HG02610 (cell line): ENCODE measurements at regions not wholly inside any gene's neighbourhood (a gene's known extent, or its start where the extent isn't known, plus 50 kb on each side); places are given as distances from the start of the nearest gene placed in this dataset.
A peak's percentile ranks its signal among the peaks of the same experiment; 100 is the strongest.

Experiments used
- ATAC-seq: cut with Tn5 transposase; IDR thresholded peaks from one replicate; pipeline ENCODE4 v1.9.1; 2021; ENCODE audit warnings: mild to moderate bottlenecking, moderate library complexity; ENCODE audit not compliant: unreplicated experiment

DNA sequence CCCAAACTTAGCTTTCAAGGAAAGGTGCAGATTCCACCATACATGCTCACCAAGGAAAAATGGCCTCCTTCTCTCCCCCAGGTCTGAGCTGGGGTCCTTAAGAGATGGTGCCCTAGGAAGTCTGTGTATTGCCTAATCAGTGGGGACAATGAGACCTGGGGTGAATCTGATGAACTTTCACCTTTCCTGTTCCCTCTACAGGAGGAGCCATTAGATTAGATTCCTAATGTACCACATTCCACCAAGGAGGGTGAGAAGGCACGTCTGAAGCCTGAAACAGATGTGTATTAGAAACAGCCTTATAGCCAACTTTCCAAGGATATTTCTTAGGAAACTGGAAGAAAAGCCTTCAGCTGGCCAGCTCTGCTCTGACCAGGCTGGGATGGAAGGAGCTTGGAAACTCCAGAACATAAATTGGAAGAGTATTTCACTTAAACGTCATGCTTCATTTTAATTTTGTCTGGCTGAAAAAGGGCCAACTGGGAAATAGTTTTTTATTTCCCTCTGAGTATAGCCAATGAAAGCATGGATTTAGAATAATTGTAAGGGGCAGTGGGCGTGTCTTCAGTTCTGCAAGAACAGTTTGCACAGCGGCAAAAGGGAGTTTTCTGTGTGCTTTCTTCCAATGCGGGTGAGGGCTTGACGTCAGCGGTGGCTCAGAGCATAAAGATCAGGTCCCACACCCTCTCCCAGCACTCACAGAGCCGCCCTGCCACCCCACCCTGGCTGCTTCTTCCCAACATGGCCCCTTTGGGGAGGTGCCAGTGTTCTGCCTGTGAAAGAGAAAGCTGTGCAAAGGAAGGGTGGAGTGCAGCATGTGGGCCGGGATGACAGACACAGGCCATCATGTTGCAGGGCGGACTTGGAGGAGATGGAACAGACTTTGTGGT, 210.9 kb downstream of the ESM1 start:
- no peak for ATAC-seq

DNA sequence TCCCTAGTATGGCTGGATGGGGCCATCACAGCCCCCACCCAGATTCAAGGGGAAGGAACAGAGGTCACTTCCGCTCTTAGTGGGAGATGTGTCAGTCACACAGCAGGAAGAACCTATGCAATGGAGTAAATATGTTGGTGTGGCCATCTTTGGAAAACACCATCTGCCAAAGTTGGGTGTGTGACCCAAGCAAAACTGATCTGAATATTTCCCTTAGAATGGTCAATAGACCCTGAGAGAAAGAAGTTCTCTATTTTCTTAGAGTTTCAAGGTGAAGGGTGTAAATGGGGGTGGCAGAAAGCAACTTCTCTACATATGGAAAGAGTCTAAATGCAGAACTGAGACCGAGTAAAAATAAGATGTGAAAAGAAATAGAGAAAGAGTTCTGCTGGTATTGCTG, 212.7 kb downstream of the ESM1 start:
- ATAC-seq, result peak; percentile 40

DNA sequence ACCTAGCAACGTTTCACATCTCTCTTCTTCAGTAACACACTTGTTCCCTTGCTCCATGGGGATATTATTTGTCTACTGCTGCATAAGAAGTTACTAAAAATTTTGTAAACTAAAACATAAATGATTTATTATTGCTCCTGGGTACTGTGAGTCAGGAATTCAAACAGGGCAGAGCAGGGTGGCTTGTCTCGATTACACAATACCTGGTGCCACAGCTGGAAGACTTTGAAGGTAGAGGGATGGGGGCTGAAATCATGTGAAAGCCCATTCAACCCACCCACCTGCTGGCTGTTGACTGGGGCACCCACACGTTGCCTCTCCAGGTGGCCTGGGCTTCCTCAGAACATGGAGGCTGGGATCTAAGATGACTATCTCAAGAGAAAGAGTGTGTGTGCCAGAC, 213.2 kb downstream of the ESM1 start:
- no peak for ATAC-seq

DNA sequence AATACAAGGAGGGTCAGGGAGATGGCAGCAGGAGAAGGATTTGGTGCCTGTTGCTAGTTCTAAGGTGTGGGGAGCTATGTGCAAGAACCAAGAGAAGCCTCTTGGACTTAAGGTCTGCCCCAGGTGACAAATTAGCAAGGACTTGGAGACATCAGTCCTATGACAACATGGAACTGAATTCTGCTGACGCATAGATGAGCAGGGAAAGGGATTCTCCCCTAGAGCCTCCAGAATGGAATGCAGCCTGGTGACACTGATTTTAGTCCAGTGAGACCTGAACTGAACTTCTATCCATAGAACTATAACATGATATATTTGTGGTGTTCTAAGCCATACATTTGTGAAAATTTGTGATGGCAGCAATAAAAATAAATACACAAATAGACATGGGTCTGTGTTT, 215.6 kb downstream of the ESM1 start:
- ATAC-seq, result no peak

DNA sequence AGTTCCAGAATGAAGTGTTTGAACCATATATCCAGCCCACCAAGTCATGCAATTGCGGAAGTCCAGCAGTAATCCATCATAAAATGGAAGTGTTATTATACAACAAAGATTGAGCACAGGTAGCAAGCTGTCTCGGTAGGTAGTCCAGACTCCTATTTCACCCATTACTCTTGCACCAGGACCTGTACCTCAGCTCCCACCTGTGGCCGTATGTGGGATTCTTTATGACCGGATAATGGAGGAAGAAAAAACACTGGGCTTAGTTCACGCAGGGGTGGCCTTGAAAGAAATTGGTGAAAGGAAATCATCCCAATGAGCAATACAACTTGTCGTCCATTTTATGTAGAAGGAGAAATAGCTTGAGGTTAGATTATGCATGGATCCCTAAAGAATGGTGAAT, 216.3 kb downstream of the ESM1 start:
- no peak for ATAC-seq

DNA sequence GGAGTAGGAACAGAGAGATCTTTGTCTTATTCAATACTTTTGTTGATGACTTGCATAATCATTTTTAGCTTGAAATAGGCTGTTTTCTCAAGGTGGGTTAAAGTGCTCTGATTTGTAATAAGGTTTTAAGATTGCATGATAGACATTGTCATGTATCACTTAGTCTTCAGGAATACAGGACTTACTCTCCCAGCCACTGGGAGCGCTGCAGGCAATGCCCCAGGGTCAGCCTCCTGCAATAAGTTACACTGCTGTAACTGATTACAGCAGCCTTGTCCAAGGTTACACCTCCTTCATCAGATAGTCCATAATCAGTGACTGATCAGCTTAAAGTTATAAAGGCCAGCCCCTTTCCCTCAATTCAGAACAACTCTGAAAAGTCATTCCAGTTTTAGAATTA, 218.6 kb downstream of the ESM1 start:
- no peak for ATAC-seq

DNA sequence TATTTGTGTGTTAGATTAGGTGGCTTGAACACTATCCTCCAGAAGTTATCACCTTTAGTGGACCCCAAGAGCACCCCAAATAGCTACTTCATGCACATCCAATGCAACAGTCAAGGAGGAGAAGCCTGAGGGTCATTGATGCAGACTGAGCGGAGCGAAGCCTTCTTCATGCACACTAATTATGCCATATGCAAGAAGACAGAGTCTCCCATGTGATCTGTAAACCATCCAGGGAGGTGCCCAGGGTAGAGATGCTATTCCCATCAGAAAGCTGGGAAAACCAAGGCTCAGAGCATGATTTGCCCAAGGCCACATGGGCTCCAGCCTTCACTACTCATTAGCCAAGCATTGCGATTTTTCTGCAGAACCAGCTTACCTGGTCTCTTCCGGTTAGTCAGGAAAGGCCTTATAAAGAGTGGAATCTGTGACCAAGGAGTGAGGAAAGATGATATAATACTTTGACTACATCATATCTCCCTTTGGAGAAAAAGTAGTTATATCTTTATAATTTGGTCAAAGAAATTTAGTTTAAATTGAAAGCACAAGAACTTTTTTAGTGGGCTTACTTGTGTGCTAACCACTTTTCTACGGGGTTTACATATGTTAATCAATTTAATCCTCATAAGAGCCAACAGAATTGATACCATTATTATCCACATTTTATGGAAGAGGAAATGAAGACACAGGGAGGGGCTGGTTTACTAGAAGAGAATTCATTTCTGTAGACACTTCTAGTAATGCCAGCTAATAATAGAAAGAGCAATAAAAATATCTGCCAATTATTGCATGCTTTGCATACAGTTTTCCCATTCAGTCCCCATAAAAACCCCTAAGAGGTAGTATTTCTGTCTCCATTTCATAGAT, 220.0 kb downstream of the ESM1 start:
- no peak for ATAC-seq

DNA sequence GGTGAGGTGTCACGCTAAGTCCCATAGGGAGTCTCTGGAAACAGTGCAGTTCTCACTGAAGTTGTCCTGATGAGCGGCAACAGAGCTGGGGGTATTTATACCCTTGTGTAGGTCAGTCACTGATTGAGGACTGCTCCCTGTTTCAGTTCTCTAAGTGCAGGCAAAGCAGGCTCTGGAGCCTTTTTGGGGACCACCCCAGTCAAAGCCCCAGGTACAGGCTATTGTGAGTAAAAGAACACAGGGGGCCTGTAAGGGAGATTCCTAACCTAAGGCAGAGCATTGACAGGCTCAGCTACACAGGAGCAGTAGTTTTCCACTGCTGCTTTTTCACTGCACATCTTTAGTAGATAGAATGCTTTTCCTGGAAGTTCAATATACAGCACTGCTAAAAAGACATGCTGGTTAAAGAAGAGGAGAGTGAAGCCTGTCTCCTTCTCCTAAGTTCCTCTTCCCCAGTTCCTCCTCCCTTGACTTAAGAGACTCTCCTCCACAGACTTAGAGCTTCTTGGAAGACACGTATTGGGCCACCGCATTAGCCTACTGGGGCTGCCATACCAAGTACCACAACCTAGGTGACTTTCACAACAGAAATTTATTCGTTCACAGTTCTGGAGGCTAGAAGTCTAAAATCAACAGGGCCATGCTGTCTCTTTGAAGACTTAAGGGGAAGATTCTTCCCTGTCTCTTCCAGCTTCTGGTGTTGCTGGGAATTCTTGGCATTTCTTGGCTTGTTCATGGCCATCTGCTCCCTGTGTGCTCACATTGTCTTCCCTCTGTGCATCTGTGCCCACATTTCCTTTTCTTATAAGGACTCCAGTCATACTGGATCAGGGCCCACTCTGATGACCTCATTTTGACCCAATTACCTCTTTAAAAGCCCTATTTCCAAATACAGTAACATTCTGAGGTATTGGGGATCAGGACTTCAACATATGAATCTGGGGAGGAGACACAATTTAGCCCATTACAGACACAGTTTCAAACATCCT, 221.0 kb downstream of the ESM1 start:
- ATAC-seq, result no peak

DNA sequence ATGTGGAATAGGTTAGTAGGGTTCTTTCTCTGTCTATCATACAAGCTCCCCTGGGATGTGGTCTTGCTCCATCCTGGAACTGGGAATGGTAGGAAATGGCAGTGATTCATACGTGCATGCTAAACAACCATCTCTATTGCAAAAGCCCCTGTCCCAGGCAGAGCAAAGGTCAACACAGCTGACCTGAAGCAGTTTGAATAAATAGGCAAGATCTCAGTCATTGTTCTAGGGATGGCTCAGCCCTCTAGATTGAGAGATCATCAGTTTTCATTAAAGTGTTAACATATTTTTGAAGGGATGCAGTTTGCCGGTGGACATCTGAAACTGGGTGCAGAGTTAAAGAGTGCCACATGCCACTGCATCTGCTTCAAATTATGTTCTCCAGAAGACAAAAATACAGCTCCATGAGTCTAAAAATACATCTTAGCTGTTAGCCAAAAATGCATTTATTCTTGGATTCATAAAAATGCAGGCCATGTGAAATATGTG, 224.1 kb downstream of the ESM1 start:
- no peak for ATAC-seq

DNA sequence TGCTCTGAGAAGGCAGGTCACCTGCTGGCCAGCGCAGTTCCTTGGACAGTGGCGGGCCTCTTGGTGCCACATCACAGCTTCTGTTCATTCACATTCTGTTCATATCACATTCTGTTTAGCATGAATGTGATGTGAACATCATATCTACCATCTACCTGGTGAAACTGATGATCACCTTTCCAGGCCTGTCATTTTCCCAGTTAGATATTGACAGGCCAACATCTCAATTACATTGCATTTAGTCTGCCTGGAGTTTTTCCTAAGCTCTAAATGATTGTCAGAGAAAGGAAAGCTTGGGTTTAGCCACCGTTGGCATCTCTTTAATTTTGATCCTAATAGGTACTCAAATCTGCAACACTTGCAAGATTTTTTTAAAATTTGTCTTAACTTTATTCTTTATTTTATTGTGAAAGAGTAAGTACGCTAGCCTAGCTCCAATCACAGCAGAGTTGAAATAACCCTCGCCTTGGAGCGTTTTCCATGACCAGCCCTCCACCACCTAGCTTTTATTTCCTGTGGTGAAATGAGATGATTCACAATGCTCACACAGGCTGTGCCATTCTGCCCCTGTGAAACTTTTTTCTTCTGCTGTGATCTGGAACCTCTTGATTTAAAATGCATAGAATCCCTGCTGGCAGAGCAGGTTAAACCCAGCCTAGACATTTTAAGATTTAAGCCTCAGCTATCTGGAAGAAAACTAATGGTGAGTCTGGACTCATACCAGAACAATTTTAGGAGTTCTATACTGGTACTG, 225.0 kb downstream of the ESM1 start:
- no peak for ATAC-seq

DNA sequence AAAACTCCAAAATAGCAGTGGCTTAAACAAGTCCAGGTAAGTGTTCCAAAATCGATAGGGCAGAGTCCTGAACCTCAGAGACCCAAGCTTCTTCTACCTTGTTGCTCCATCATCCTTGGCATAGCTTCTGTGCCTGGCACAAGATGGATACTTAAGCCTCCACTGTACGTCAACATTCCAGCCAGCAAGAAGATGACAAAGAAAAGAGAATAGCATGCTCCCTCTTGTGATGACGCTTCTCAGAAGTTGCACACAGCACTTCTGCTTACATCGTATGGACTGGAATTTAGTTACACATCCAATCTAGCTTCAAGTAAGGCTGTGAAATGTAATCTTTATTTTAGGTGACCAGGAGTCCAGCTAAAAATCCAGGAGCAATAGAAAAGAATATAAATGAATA, 227.4 kb downstream of the ESM1 start:
- ATAC-seq, result no peak

DNA sequence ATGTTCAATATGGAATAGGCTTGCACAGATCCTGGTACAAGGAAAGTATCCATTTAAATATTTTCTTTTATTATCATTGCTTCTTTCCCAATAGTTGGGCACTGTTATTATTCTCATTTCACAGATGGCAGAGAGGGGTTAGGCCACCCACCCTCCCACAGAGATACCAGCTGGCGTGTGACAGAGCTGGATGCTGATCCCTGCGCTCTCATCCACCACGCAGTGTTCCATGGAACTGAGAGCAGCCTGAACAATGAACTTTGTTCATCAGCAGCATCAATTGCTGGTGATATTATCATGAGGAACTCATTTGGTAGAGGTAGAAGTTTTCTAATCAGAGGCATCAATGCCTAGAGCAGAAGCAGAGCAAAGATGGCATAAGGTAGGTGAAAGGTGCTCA, 227.9 kb downstream of the ESM1 start:
- ATAC-seq, result no peak

DNA sequence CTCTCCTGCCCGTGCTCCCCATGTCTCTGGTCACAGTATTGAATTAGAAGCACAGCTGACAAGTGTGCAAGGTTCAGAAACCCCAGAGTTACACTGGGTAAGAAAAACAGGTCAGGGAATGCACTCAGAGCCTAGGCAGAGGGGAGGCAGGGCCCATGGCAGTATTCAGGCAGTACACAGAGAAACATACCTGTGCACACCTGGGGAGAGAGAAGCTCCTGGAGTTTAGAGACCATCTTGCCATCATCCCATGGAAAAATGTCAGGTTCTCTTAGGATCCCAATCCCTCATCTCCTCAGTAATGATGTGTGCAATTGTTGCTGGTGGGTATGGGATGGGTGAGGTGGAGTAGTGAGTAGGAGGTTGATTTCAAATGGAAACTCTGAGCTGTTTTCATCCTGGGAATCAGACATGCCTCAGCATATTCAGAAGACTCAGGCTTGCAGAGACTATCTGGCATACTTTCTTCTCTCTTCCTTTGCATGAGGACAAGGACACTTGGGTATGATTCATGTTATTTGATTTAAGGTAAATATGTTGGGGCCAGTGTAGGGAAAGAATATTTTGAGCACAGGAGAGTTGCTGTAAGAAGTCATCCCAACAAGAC, 228.5 kb downstream of the ESM1 start:
- no peak for ATAC-seq

DNA sequence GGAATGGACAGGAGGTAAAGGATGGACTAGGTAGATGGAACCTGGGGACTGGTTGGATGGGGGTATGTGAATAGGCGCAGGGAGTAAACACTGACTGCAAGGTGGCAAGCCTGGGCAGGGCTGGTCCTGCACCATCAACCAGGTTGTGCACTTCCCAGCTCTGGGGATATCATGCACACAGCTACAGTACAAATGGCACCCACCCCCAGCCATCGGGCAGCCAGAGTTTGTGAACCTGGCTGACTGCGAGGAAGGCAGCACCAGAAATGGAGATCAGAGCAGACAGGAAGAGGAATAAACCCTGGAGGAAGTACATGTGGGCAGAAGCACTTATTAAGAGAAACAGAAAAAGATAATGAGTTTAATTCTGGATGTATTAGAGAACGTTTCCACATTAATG, 229.1 kb downstream of the ESM1 start:
- ATAC-seq, result no peak

DNA sequence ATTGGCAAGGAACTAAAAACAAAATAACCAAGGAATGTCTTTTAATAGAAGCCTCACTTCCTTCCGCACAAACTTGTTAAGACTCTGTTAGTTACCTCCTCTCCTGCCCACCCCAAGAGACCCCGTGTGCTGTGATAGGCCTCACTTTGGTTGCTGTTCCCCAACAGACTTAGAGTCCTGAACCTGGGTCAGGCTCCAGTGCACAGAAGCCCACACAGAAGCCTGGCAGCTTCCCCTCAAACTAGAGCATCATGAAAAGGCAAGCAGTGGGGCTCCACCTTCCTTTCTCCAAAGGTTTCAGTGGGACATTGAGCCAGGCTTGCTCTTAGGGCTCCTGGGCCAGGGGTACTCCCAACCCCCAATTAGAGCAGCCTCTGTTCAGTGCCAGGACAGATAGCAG, 230.5 kb downstream of the ESM1 start:
- ATAC-seq, result no peak

DNA sequence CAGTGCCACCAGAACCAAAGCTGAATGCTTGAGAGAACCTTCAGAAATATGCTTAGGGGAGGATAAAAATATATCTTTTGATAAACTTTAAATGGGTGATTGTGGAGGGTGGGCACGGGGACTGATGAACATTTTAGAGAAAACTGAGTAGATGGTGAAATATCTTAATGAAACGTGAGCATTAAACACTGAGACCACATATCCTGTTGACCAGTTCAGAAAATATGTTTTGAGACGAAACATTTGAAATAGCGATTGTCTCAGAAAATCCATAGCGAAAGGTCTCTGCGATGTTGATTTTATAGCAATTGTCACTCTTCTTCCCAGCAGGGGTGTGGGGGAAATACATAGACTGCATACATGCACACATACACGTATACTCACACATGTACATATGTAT, 231.0 kb downstream of the ESM1 start:
- ATAC-seq, result no peak

DNA sequence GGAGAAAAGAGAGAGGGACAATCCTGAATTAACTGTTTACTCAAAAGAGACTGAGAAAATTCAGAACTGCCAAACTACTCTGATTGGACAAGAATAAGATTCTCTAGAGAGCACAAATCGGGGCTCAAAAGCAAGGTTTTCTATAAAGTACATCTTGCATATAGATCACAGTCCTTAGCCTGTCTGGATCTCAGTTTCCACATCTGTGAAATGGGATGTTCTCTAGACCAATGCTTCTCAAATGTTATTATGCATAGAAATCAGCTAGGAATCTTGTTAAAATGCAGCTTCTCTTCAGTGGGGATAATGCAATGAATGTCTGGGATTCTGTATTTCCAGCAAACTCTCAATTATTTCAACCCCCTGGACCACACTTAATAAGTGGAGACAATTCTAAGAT, 231.6 kb downstream of the ESM1 start:
- ATAC-seq, result no peak

DNA sequence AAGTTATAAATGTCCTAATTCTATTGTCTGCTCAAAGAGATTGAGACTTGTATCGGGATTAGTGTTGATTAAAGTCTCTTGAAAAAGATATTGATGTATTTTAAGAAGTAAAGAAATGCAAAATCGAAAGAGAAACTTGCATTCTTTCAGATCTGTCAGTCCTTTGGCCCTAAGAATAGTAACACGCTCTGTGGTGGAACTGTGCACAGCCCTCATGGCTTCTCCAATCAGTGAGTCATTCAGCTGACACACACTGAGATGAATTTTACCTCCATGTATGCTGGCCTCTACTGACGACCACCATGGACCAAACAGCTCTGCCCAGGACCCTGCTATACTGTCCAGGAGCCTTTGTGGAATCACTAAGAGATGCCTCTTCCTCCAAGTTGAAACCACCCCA, 232.4 kb downstream of the ESM1 start:
- peak; percentile 98 for ATAC-seq

DNA sequence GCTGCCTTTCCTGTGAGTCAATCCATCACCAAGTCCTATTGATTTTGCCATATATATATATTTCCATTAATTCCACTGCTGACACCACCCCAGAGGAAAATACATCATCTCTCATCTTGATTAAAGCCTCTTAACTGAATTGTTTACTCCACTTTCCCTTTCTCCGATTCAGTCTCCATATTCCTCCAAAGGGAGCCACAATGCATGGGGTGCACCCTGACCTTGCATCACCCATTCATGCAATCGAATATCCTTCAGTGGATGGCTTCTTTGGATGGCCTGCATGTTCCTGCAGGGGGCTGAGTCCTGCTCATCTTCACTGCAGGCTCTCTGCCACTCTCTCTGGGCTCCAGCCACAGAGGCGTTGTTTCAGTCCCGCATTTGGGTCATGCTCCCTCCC, 231.0 kb downstream of the SNX18 start:
- no peak for ATAC-seq
